Epithelial cell of esophagus (primary cell): ENCODE measurements at regions not wholly inside any gene's neighbourhood (a gene's known extent, or its start where the extent isn't known, plus 50 kb on each side); places are given as distances from the start of the nearest gene placed in this dataset.

Experiments used
- DNase-seq: peaks from one replicate; pipeline ENCODE4 v3.0.0; 2010; ENCODE audit warnings: low read depth
- H3K4me3 ChIP-seq: 2 replicates; pipeline ENCODE4 v1.5.1; 2011; ENCODE audit warnings: mild to moderate bottlenecking, low read length, control low read depth
- TF ChIP-seq, protein P1 (sequence below): IDR thresholded peaks from 2 replicates; pipeline ENCODE4 v1.5.1; 2011; ENCODE audit warnings: low read depth, mild to moderate bottlenecking, low read length, control low read depth, inconsistent platforms; ENCODE audit not compliant: insufficient read depth; ENCODE audit errors: missing control alignments

DNA sequence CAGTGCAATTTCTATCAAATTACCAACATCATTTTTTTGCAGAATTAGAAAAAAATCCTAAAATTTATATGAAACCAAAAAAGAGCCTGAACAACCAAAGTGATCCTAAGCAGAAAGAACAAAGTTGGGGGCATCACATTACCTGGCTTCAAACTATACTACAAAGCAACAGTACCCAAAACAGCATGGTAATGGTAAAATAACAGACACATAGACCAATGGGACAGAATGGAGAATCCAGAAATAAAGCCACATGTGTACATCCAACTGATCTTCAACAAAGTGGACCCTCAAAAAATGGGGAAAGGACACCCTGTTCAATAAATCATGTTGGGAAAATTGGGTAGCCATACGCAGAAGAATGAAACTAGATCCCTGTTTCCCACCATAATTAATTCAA lies 245.7 kb upstream of the CTAGE1 start:
- TF ChIP-seq, protein P1, sequence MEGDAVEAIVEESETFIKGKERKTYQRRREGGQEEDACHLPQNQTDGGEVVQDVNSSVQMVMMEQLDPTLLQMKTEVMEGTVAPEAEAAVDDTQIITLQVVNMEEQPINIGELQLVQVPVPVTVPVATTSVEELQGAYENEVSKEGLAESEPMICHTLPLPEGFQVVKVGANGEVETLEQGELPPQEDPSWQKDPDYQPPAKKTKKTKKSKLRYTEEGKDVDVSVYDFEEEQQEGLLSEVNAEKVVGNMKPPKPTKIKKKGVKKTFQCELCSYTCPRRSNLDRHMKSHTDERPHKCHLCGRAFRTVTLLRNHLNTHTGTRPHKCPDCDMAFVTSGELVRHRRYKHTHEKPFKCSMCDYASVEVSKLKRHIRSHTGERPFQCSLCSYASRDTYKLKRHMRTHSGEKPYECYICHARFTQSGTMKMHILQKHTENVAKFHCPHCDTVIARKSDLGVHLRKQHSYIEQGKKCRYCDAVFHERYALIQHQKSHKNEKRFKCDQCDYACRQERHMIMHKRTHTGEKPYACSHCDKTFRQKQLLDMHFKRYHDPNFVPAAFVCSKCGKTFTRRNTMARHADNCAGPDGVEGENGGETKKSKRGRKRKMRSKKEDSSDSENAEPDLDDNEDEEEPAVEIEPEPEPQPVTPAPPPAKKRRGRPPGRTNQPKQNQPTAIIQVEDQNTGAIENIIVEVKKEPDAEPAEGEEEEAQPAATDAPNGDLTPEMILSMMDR: no peak
- no peak overlapping the region for H3K4me3 ChIP-seq
- DNase-seq: no peak

GRCh38 chr18:22666411-22666940 lies 248.8 kb upstream of the CTAGE1 start:
- no peak overlapping the region for H3K4me3 ChIP-seq
- no peak for DNase-seq
- TF ChIP-seq, protein P1: no peak

- H3K4me3 ChIP-seq: no peak overlapping the region
- no peak for DNase-seq
- TF ChIP-seq, protein P1: no peak
Measured at GRCh38 chr18:22667156-22667555, 249.4 kb upstream of the CTAGE1 start.

DNA sequence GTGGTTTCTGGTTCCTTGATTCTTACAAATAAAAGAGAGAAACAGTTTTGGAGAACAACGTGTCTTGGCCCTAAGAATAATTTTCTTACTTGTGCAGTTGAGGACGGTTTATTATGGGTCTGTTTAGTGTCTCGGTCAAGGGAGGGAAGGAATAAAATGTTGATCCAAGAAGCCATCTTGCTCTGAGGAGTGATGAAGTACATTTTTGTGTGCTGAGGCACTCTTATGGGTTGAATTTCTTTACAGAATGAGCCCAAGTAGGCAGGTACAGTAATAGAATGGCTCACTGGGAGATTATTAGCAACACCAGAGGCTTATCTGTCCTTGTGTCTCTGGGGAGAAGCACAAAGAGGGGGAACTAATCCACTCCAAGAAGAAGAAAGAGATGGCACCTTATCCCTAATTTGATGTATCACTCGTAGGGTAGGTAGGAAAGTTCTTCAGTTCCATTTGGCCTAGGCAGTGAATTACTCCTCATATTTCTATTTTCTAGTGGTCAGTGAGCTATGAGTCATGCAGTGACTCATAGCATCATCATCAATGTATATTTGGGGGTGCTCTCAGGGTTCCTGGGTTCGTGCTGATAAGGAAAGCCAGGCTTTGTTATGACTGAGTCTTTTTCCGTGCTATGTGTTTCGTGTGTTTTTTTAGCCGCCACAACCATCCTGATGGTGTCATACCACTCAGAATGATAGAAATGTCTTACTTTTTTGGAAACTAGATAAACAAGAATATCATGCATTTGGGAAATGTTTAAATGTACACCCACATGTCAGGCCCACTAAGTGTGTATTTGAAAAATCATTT lies 250.1 kb upstream of the CTAGE1 start:
- TF ChIP-seq, protein P1: no peak
- H3K4me3 ChIP-seq: no peak overlapping the region
- peak; percentile 54 for DNase-seq

- DNase-seq: no peak
- H3K4me3 ChIP-seq: no peak overlapping the region
- TF ChIP-seq, protein P1: no peak
Measured at GRCh38 chr18:22668496-22668895, 250.8 kb upstream of the CTAGE1 start.

- H3K4me3 ChIP-seq: no peak overlapping the region
- TF ChIP-seq, protein P1: no peak
- DNase-seq: no peak
Measured at GRCh38 chr18:22670914-22671313, 253.2 kb upstream of the CTAGE1 start.
